Lower leg skin (tissue), 3 donors: ENCODE measurements at regions not wholly inside any gene's neighbourhood (a gene's known extent, or its start where the extent isn't known, plus 50 kb on each side); places are given as distances from the start of the nearest gene placed in this dataset.

ENCODE experiments used
- CTCF ChIP-seq, 3 donors: fragments of 450-650 bp; IDR thresholded peaks; one replicate each; pipeline ENCODE4 v1.5.1; 2016; ENCODE audit warnings: antibody characterized with exemption in 3 of 3, mild to moderate bottlenecking in 3 of 3, moderate library complexity in 2 of 3
- POLR2A ChIP-seq, 2 donors: fragments of 450-650 bp; IDR thresholded peaks; one replicate each; pipeline ENCODE4 v1.6.1; 2016 to 2017; ENCODE audit warnings: antibody characterized with exemption in 2 of 2, mild to moderate bottlenecking in 1 of 2, moderate library complexity in 1 of 2

GRCh38 chr12:41684997-41685396 lies 459.7 kb downstream of the GXYLT1 start:
- TF ChIP-seq CTCF (IDR thresholded peaks at IDR 0.05): no peak
- TF ChIP-seq POLR2A (IDR thresholded peaks at IDR 0.05): no peak
